DOHH2 (cell line): ENCODE measurements at regions not wholly inside any gene's neighbourhood (a gene's known extent, or its start where the extent isn't known, plus 50 kb on each side); places are given as distances from the start of the nearest gene placed in this dataset.

Experiments used
- H3F3A ChIP-seq: fragments of 200-600 bp; sonication (generic), shearing (Covaris generic); 2 replicates; pipeline ENCODE4 v1.6.0; 2016; ENCODE audit warnings: antibody characterized with exemption, mild to moderate bottlenecking; ENCODE audit not compliant: control insufficient read depth, insufficient read depth
- H3K27ac ChIP-seq: fragments of 200-600 bp; sonication (generic); 2 replicates; pipeline ENCODE4 v1.5.1; 2014; ENCODE audit warnings: low read depth, mild to moderate bottlenecking, low read length, moderate library complexity
- H3K27me3 ChIP-seq: fragments of 200-600 bp; sonication (generic); 2 replicates; pipeline ENCODE4 v1.6.1; 2014; ENCODE audit warnings: mild to moderate bottlenecking, low read length, mixed read lengths; ENCODE audit not compliant: control insufficient read depth
- H3K36me3 ChIP-seq: fragments of 200-600 bp; sonication (generic); 2 replicates; pipeline ENCODE4 v1.6.1; 2014; ENCODE audit warnings: mild to moderate bottlenecking, low read length, moderate library complexity, mixed read lengths; ENCODE audit not compliant: control insufficient read depth
- H3K4me1 ChIP-seq: fragments of 200-600 bp; sonication (generic); 2 replicates; pipeline ENCODE4 v1.6.1; 2014; ENCODE audit warnings: mild to moderate bottlenecking, low read length, mixed read lengths; ENCODE audit not compliant: control insufficient read depth
- H3K4me2 ChIP-seq: fragments of 200-600 bp; sonication (generic); 2 replicates; pipeline ENCODE4 v1.6.0; 2014; ENCODE audit warnings: mild to moderate bottlenecking, low read length, moderate library complexity
- H3K4me3 ChIP-seq: fragments of 200-600 bp; sonication (generic); 2 replicates; pipeline ENCODE4 v1.5.1; 2014; ENCODE audit warnings: mild to moderate bottlenecking, low read length, mixed read lengths
- H3K79me2 ChIP-seq: fragments of 200-600 bp; sonication (generic); 2 replicates; pipeline ENCODE4 v1.6.1; 2014; ENCODE audit warnings: mild to moderate bottlenecking, low read length, mixed read lengths; ENCODE audit not compliant: control insufficient read depth
- H3K9me2 ChIP-seq: fragments of 200-600 bp; sonication (generic); replicated peaks from 2 replicates; pipeline ENCODE4 v1.6.1; 2014; ENCODE audit warnings: mild to moderate bottlenecking, low read length, mixed read lengths; ENCODE audit not compliant: control insufficient read depth
- H3K9me3 ChIP-seq: fragments of 200-600 bp; sonication (generic); 2 replicates; pipeline ENCODE4 v1.6.1; 2014; ENCODE audit warnings: antibody characterized with exemption, low read length, mixed read lengths; ENCODE audit not compliant: control insufficient read depth, insufficient read depth
- H4K20me1 ChIP-seq: fragments of 200-600 bp; sonication (generic); 2 replicates; pipeline ENCODE4 v1.6.0; 2014; ENCODE audit warnings: low read depth, mild to moderate bottlenecking, antibody characterized with exemption, low read length, moderate library complexity; ENCODE audit not compliant: control insufficient read depth, insufficient read depth
- CTCF ChIP-seq: fragments of 200-600 bp; sonication (generic); IDR thresholded peaks from one replicate; pipeline ENCODE4 v1.5.1; 2014; ENCODE audit warnings: antibody characterized with exemption, mild to moderate bottlenecking, low read depth, low read length; ENCODE audit not compliant: poor library complexity, severe bottlenecking
- EZH2phosphoT487 ChIP-seq: fragments of 200-600 bp; sonication (generic); IDR thresholded peaks from 2 replicates; pipeline ENCODE4 v1.6.1; 2017; ENCODE audit warnings: borderline replicate concordance, mild to moderate bottlenecking, antibody characterized with exemption, low read length, moderate library complexity, mixed read lengths

- H3F3A ChIP-seq = no peaks in the 10 kb centered on the region
- H3K9me2 ChIP-seq = no peaks in the 10 kb centered on the region; the same call in 1 of the 2 replicates
- H3K79me2 ChIP-seq = no peaks in the 10 kb centered on the region
- H3K27ac ChIP-seq = no peak overlapping the region
- no peaks in the 10 kb centered on the region for H3K36me3 ChIP-seq
- no peaks in the 10 kb centered on the region for H3K9me3 ChIP-seq
- no peak for TF ChIP-seq CTCF
- TF ChIP-seq EZH2phosphoT487 = no peak
- H4K20me1 ChIP-seq = no peaks in the 10 kb centered on the region
- H3K4me3 ChIP-seq = no peak overlapping the region
- H3K4me1 ChIP-seq = no peaks in the 10 kb centered on the region
- no peaks in the 10 kb centered on the region for H3K27me3 ChIP-seq
- H3K4me2 ChIP-seq = no peak overlapping the region
Measured at GRCh38 chr6:4371207-4371921, 236.0 kb upstream of the ECI2 start.

GRCh38 chr6:4370066-4370465 is 234.7 kb upstream of the ECI2 start:
- Histone ChIP-seq H3K9me3 (no peaks in the 10 kb centered on the region), H3K4me2 (no peak overlapping the region), H3F3A (no peaks in the 10 kb centered on the region), H3K36me3 (no peaks in the 10 kb centered on the region), H3K27me3 (no peaks in the 10 kb centered on the region), H3K4me3 (no peak overlapping the region), H3K4me1 (no peaks in the 10 kb centered on the region), H4K20me1 (no peaks in the 10 kb centered on the region), H3K9me2 (no peaks in the 10 kb centered on the region; the same call in 1 of the 2 replicates), H3K27ac (no peak overlapping the region), H3K79me2 (no peaks in the 10 kb centered on the region)
- TF ChIP-seq EZH2phosphoT487 = no peak
- no peak for TF ChIP-seq CTCF

DNA sequence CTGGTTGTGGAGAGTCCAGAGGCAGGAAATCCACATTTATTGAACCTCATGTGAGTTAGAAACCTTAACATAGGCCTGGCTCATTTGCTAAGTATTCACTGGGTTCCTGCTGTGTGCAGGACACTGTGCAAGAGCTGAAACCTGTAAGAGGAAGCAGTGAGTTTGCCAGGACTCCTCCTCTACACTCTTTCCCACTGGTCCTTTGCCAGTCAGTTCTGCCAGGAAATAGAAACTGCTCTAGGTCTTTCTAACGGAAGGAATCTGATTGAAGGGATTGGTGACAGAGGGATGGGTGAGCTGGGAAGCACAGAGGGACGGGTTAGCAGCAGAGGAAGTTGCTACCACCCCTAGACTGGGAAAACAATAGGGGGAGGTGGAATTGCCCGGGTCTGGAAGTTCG is 234.2 kb upstream of the ECI2 start:
- H4K20me1 ChIP-seq = no peaks in the 10 kb centered on the region
- no peaks in the 10 kb centered on the region for H3F3A ChIP-seq
- H3K4me3 ChIP-seq = no peak overlapping the region
- no peaks in the 10 kb centered on the region for H3K79me2 ChIP-seq
- H3K9me3 ChIP-seq = no peaks in the 10 kb centered on the region
- TF ChIP-seq EZH2phosphoT487 (no peak), CTCF (no peak)
- H3K4me2 ChIP-seq = no peak overlapping the region
- H3K9me2 ChIP-seq = no peaks in the 10 kb centered on the region; the same call in 1 of the 2 replicates
- no peaks in the 10 kb centered on the region for H3K36me3 ChIP-seq
- no peak overlapping the region for H3K27ac ChIP-seq
- no peaks in the 10 kb centered on the region for H3K4me1 ChIP-seq
- H3K27me3 ChIP-seq = no peaks in the 10 kb centered on the region
